HepG2 (cell line): ENCODE measurements at regions not wholly inside any gene's neighbourhood (a gene's known extent, or its start where the extent isn't known, plus 50 kb on each side); places are given as distances from the start of the nearest gene placed in this dataset.

Experiments
- ATRX ChIP-seq: sonication (generic); formaldehyde crosslinking; IDR thresholded peaks from 2 replicates; pipeline ENCODE4 v1.4.0; 2020; ENCODE audit warnings: missing genetic modification reagents, borderline replicate concordance
- BCL3 ChIP-seq: sonication (generic); formaldehyde crosslinking; IDR thresholded peaks from 2 replicates; pipeline ENCODE4 v1.5.1; 2020; ENCODE audit warnings: mild to moderate bottlenecking, missing genetic modification reagents, moderate library complexity
- FOXK2 ChIP-seq: fragments of 450-650 bp; IDR thresholded peaks from 2 replicates; pipeline ENCODE4 v1.6.1; 2016
- GPN1 ChIP-seq: sonication (generic); formaldehyde crosslinking; IDR thresholded peaks from 2 replicates; pipeline ENCODE4 v1.5.1; 2020; ENCODE audit warnings: missing genetic modification reagents, borderline replicate concordance
- IKZF1 ChIP-seq: fragments of 450-650 bp; IDR thresholded peaks from 2 replicates; pipeline ENCODE4 v1.7.1; 2016
- IRF1 ChIP-seq: sonication (generic); formaldehyde crosslinking; IDR thresholded peaks from 2 replicates; pipeline ENCODE4 v1.4.0; 2020; ENCODE audit warnings: low read depth, mild to moderate bottlenecking, missing genetic modification reagents
- KLF15 ChIP-seq: sonication (generic); formaldehyde crosslinking; IDR thresholded peaks from 2 replicates; pipeline ENCODE4 v1.8.1; 2023; ENCODE audit warnings: borderline replicate concordance, mild to moderate bottlenecking, inconsistent platforms, missing genetic modification reagents, mixed read lengths
- PHF21A ChIP-seq: sonication (generic); formaldehyde crosslinking; IDR thresholded peaks from 2 replicates; pipeline ENCODE4 v1.5.0; 2020; ENCODE audit warnings: mild to moderate bottlenecking, missing genetic modification reagents
- SAFB2 ChIP-seq: sonication (generic); formaldehyde crosslinking; IDR thresholded peaks from 2 replicates; pipeline ENCODE4 v1.5.1; 2020; ENCODE audit warnings: missing genetic modification reagents, low read depth, mild to moderate bottlenecking, borderline replicate concordance
- XRCC5 ChIP-seq: fragments of 200-400 bp; formaldehyde crosslinking; optimal IDR thresholded peaks from 2 replicates; pipeline ENCODE3; 2017; ENCODE audit warnings: mild to moderate bottlenecking, low read length
- ZFP1 ChIP-seq: IDR thresholded peaks from 2 replicates; pipeline ENCODE4 v1.6.1; 2016
- ZNF329 ChIP-seq: sonication (generic); formaldehyde crosslinking; IDR thresholded peaks from 2 replicates; pipeline ENCODE4 v1.9.0; 2021; ENCODE audit warnings: low read depth, mild to moderate bottlenecking, missing genetic modification reagents
- ZNF337 ChIP-seq: sonication (generic); formaldehyde crosslinking; IDR thresholded peaks from 2 replicates; pipeline ENCODE4 v1.5.1; 2020; ENCODE audit warnings: missing genetic modification reagents, low read depth, mild to moderate bottlenecking, borderline replicate concordance
- ZNF607 ChIP-seq: sonication (generic); formaldehyde crosslinking; IDR thresholded peaks from 2 replicates; pipeline ENCODE4 v1.5.1; 2020; ENCODE audit warnings: missing genetic modification reagents, mild to moderate bottlenecking, borderline replicate concordance
- ZNF674 ChIP-seq: sonication (generic); formaldehyde crosslinking; IDR thresholded peaks from 2 replicates; pipeline ENCODE4 v1.5.0; 2020; ENCODE audit warnings: low read depth, mild to moderate bottlenecking, missing genetic modification reagents
- TF ChIP-seq, protein P1 (sequence below): sonication (generic); formaldehyde crosslinking; IDR thresholded peaks from 2 replicates; pipeline ENCODE4 v1.4.0; 2020; ENCODE audit warnings: missing genetic modification reagents, borderline replicate concordance
- TF ChIP-seq, protein P2 (sequence below): sonication (generic); formaldehyde crosslinking; IDR thresholded peaks from 2 replicates; pipeline ENCODE4 v1.5.1; 2020; ENCODE audit warnings: missing genetic modification reagents, mild to moderate bottlenecking, borderline replicate concordance
- TF ChIP-seq, protein P3 (sequence below): IDR thresholded peaks from 2 replicates; pipeline ENCODE4 v1.6.1; 2016; ENCODE audit warnings: missing genetic modification reagents, missing compliant biosample characterization
- TF ChIP-seq, protein P4 (sequence below): sonication (generic); formaldehyde crosslinking; IDR thresholded peaks from 2 replicates; pipeline ENCODE4 v1.5.1; 2020; ENCODE audit warnings: missing genetic modification reagents, mild to moderate bottlenecking, borderline replicate concordance

DNA sequence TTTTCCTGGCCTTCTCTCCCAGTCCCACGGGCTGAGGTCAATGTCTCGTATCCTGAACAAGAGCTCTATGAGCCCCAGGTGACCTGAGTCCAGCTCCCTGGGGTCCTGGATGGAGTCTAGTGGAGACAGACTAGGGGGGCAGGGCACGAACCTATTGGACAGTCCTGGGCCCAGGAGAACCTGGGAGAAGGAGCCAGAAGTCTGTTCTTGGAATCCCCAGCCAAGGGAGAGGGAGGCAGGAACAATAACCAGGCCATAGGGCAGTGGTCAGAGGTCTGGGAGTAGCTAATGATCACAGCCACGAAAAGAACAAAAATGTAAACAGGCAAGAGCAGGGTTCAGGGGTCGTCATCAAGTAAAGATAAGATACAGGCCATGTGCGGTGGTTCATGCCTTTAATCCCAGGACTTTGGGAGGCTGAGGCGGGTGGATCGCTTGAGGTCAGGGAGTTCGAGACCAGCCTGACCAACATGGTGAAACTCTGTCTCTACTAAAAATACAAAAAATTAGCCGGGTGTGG is 60.8 kb downstream of the COPRS start (continued):
- TF ChIP-seq, protein P1, sequence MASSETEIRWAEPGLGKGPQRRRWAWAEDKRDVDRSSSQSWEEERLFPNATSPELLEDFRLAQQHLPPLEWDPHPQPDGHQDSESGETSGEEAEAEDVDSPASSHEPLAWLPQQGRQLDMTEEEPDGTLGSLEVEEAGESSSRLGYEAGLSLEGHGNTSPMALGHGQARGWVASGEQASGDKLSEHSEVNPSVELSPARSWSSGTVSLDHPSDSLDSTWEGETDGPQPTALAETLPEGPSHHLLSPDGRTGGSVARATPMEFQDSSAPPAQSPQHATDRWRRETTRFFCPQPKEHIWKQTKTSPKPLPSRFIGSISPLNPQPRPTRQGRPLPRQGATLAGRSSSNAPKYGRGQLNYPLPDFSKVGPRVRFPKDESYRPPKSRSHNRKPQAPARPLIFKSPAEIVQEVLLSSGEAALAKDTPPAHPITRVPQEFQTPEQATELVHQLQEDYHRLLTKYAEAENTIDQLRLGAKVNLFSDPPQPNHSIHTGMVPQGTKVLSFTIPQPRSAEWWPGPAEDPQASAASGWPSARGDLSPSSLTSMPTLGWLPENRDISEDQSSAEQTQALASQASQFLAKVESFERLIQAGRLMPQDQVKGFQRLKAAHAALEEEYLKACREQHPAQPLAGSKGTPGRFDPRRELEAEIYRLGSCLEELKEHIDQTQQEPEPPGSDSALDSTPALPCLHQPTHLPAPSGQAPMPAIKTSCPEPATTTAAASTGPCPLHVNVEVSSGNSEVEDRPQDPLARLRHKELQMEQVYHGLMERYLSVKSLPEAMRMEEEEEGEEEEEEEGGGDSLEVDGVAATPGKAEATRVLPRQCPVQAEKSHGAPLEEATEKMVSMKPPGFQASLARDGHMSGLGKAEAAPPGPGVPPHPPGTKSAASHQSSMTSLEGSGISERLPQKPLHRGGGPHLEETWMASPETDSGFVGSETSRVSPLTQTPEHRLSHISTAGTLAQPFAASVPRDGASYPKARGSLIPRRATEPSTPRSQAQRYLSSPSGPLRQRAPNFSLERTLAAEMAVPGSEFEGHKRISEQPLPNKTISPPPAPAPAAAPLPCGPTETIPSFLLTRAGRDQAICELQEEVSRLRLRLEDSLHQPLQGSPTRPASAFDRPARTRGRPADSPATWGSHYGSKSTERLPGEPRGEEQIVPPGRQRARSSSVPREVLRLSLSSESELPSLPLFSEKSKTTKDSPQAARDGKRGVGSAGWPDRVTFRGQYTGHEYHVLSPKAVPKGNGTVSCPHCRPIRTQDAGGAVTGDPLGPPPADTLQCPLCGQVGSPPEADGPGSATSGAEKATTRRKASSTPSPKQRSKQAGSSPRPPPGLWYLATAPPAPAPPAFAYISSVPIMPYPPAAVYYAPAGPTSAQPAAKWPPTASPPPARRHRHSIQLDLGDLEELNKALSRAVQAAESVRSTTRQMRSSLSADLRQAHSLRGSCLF (CRISPR knock-in tag), result no peak
- peak; percentile 48; the same call in 1 of the 2 replicates for TF ChIP-seq ZNF607
- no peak for TF ChIP-seq ZNF674
- TF ChIP-seq, protein P2, sequence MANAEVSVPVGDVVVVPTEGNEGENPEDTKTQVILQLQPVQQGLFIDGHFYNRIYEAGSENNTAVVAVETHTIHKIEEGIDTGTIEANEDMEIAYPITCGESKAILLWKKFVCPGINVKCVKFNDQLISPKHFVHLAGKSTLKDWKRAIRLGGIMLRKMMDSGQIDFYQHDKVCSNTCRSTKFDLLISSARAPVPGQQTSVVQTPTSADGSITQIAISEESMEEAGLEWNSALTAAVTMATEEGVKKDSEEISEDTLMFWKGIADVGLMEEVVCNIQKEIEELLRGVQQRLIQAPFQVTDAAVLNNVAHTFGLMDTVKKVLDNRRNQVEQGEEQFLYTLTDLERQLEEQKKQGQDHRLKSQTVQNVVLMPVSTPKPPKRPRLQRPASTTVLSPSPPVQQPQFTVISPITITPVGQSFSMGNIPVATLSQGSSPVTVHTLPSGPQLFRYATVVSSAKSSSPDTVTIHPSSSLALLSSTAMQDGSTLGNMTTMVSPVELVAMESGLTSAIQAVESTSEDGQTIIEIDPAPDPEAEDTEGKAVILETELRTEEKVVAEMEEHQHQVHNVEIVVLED, result no peak; the same call in 1 of the 2 replicates
- no peak for TF ChIP-seq BCL3
- no peak for TF ChIP-seq ATRX (CRISPR knock-in tag)
- no peak for TF ChIP-seq GPN1
- TF ChIP-seq, protein P3, sequence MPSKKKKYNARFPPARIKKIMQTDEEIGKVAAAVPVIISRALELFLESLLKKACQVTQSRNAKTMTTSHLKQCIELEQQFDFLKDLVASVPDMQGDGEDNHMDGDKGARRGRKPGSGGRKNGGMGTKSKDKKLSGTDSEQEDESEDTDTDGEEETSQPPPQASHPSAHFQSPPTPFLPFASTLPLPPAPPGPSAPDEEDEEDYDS, result no peak
- TF ChIP-seq, protein P4, sequence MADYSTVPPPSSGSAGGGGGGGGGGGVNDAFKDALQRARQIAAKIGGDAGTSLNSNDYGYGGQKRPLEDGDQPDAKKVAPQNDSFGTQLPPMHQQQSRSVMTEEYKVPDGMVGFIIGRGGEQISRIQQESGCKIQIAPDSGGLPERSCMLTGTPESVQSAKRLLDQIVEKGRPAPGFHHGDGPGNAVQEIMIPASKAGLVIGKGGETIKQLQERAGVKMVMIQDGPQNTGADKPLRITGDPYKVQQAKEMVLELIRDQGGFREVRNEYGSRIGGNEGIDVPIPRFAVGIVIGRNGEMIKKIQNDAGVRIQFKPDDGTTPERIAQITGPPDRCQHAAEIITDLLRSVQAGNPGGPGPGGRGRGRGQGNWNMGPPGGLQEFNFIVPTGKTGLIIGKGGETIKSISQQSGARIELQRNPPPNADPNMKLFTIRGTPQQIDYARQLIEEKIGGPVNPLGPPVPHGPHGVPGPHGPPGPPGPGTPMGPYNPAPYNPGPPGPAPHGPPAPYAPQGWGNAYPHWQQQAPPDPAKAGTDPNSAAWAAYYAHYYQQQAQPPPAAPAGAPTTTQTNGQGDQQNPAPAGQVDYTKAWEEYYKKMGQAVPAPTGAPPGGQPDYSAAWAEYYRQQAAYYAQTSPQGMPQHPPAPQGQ, result no peak
- TF ChIP-seq KLF15 (CRISPR knock-in tag), result no peak
- TF ChIP-seq ZFP1 (CRISPR knock-in tag), result no peak
- no peak for TF ChIP-seq ZNF337
- TF ChIP-seq IKZF1, result no peak
- TF ChIP-seq FOXK2, result peak; percentile 86
- TF ChIP-seq IRF1 (CRISPR knock-in tag), result no peak
- peak; percentile 25 for TF ChIP-seq XRCC5
- no peak for TF ChIP-seq ZNF329 (CRISPR knock-in tag)
- TF ChIP-seq SAFB2 (CRISPR knock-in tag), result no peak
- peak; percentile 73; the same call in 1 of the 2 replicates for TF ChIP-seq PHF21A (CRISPR knock-in tag)
